H1 (cell line): ENCODE measurements at regions not wholly inside any gene's neighbourhood (a gene's known extent, or its start where the extent isn't known, plus 50 kb on each side); places are given as distances from the start of the nearest gene placed in this dataset.

Source experiments
- BCL11A ChIP-seq, 2 experiments: IDR thresholded peaks; one replicate each; pipeline ENCODE4 v1.6.1; 2011; ENCODE audit warnings: low read depth in 2 of 2, low read length in 2 of 2, mild to moderate bottlenecking in 2 of 2
- CHD7 ChIP-seq: fragments of 300-600 bp; sonication (generic); IDR thresholded peaks from 2 replicates; pipeline ENCODE4 v1.7.1; 2012; ENCODE audit warnings: low read length, moderate library complexity, mild to moderate bottlenecking, inconsistent platforms; ENCODE audit not compliant: insufficient replicate concordance
- EZH2 ChIP-seq: fragments of 200-600 bp; sonication (generic); IDR thresholded peaks from 2 replicates; pipeline ENCODE4 v1.7.1; 2012; ENCODE audit warnings: low read depth, mild to moderate bottlenecking, moderate library complexity, low read length, inconsistent platforms; ENCODE audit not compliant: severe bottlenecking
- GABPA ChIP-seq: IDR thresholded peaks from 2 replicates; pipeline ENCODE4 v1.6.1; 2011; ENCODE audit warnings: mild to moderate bottlenecking, low read length, moderate library complexity, borderline replicate concordance; ENCODE audit not compliant: insufficient read depth
- JUN ChIP-seq: IDR thresholded peaks from 2 replicates; pipeline ENCODE4 v1.6.1; 2011; ENCODE audit warnings: low read depth, mild to moderate bottlenecking, improper control_type of control experiment, low read length
- JUND ChIP-seq: IDR thresholded peaks from 2 replicates; pipeline ENCODE4 v1.6.1; 2011; ENCODE audit warnings: mild to moderate bottlenecking, improper control_type of control experiment, low read length
- MAX ChIP-seq: IDR thresholded peaks from 2 replicates; pipeline ENCODE4 v1.6.1; 2012; ENCODE audit warnings: inconsistent platforms
- PHF8 ChIP-seq: fragments of 200-600 bp; sonication (generic); conservative IDR thresholded peaks from 2 replicates; pipeline ENCODE4 v1.7.1; 2012; ENCODE audit warnings: low read depth, mild to moderate bottlenecking, inconsistent platforms, low read length, moderate library complexity
- POLR2A ChIP-seq, 2 experiments: IDR thresholded peaks; 1 replicate in 1 of 2; 2 replicates in 1 of 2; pipeline ENCODE4 v1.6.1; 2011; ENCODE audit warnings: low read depth in 2 of 2, low read length in 2 of 2, mild to moderate bottlenecking in 2 of 2; ENCODE audit errors: control extremely low read depth in 1 of 2
- POU5F1 ChIP-seq: IDR thresholded peaks from 2 replicates; pipeline ENCODE4 v1.6.1; 2011; ENCODE audit warnings: low read depth, mild to moderate bottlenecking, low read length, moderate library complexity
- SP2 ChIP-seq: IDR thresholded peaks from 2 replicates; pipeline ENCODE4 v1.6.1; 2012; ENCODE audit warnings: mild to moderate bottlenecking, low read length, inconsistent platforms

GRCh38 chr10:9858816-9859215 is 1158.9 kb upstream of the CELF2 start (continued):
- TF ChIP-seq CHD7 (no peak), GABPA (no peak), MAX (no peak), POU5F1 (no peak), EZH2 (no peak), BCL11A (IDR thresholded peaks at IDR 0.05; ENCODE audit: low read depth in 2 of 2, low read length in 2 of 2) (no peak), POLR2A (IDR thresholded peaks at IDR 0.05; ENCODE audit: control extremely low read depth in 1 of 2, low read depth in 2 of 2, low read length in 2 of 2) (no peak), PHF8 (no peak), JUND (no peak), SP2 (no peak), JUN (no peak)
